EL (cell line): ENCODE measurements at regions not wholly inside any gene's neighbourhood (a gene's known extent, or its start where the extent isn't known, plus 50 kb on each side); places are given as distances from the start of the nearest gene placed in this dataset.
"Not testable (repeated sequence)": the region's sequence is repeated elsewhere in the genome, so short reads cannot be mapped to it uniquely, and the experiment has no call there.

ENCODE experiments used
- DNase-seq: peaks from one replicate; pipeline ENCODE4 v3.0.0-alpha.2; 2016

GRCh38 chr3:66552846-66553245 is 52.0 kb upstream of the LRIG1 start:
- DNase-seq: no peak

GRCh38 chr3:66553441-66554113 is 52.8 kb upstream of the LRIG1 start:
- no peak for DNase-seq

GRCh38 chr3:66554178-66554577 is 53.4 kb upstream of the LRIG1 start:
- peak; percentile 18 for DNase-seq

GRCh38 chr3:66555214-66555844 is 54.5 kb upstream of the LRIG1 start:
- DNase-seq: peak; percentile 9

GRCh38 chr3:66557170-66557569 is 56.3 kb upstream of the LRIG1 start:
- no peak for DNase-seq

GRCh38 chr3:66559924-66560323 is 59.1 kb upstream of the LRIG1 start:
- DNase-seq: not testable (repeated sequence)

- DNase-seq: peak; percentile 6
Measured at GRCh38 chr3:66561367-66561766, 60.5 kb upstream of the LRIG1 start.

- DNase-seq: no peak
Measured at GRCh38 chr3:66565301-66565700, 64.5 kb upstream of the LRIG1 start.

- DNase-seq: peak; percentile 39
Measured at GRCh38 chr3:66567077-66567476, 66.3 kb upstream of the LRIG1 start.

GRCh38 chr3:66572090-66572675 is 71.4 kb upstream of the LRIG1 start:
- DNase-seq: no peak

GRCh38 chr3:66572938-66573710 is 72.3 kb upstream of the LRIG1 start:
- DNase-seq: no peak

GRCh38 chr3:66574091-66574490 is 73.3 kb upstream of the LRIG1 start:
- DNase-seq: no peak

GRCh38 chr3:66577426-66578203 is 76.8 kb upstream of the LRIG1 start:
- DNase-seq: no peak

- no peak for DNase-seq
Measured at GRCh38 chr3:66581256-66581655, 80.4 kb upstream of the LRIG1 start.

GRCh38 chr3:66582721-66583423 is 82.0 kb upstream of the LRIG1 start:
- DNase-seq: peak; percentile 32

- DNase-seq: no peak
Measured at GRCh38 chr3:66583424-66584040, 82.7 kb upstream of the LRIG1 start.

- no peak for DNase-seq
Measured at GRCh38 chr3:66585520-66586095, 84.8 kb upstream of the LRIG1 start.

- no peak for DNase-seq
Measured at GRCh38 chr3:66586853-66587252, 86.0 kb upstream of the LRIG1 start.

GRCh38 chr3:66588340-66588847 is 87.6 kb upstream of the LRIG1 start:
- DNase-seq: peak; percentile 36

- no peak for DNase-seq
Measured at GRCh38 chr3:66592016-66592761, 91.4 kb upstream of the LRIG1 start.
